ENCODE measurements at regions not wholly inside any gene's neighbourhood (a gene's known extent, or its start where the extent isn't known, plus 50 kb on each side); places are given as distances from the start of the nearest gene placed in this dataset.
"Not testable (repeated sequence)": the region's sequence is repeated elsewhere in the genome, so short reads cannot be mapped to it uniquely, and the experiment has no call there.

GRCh38 chr11:112518371-112518770 is 257.7 kb upstream of the PLET1 start:
- FAIRE-seq, result no peak

GRCh38 chr11:112519751-112520150 is 259.1 kb upstream of the PLET1 start:
- FAIRE-seq, result no peak

GRCh38 chr11:112520354-112520753 is 259.7 kb upstream of the PLET1 start:
- no peak for FAIRE-seq

DNA sequence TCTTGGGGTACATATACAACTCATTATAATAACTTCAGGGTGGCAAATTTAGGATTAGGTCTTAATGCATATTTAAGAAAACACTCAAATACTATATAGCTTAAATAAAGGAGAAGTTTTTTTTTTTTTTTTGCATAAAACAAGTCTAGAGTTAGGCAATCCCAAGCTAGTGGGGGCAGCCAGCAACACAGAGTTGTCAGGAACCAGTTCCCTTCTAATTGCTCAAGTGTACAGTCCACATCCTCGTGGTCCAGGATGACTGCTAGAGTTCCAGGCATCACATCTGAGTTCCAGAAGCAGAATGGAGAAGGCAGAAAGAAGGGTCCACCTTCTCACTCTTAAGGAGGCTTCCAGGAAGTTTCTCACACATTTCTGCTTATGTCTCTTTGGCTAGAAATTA is 261.9 kb upstream of the PLET1 start:
- no peak for FAIRE-seq

GRCh38 chr11:112523031-112523430 is 262.4 kb upstream of the PLET1 start:
- no peak for FAIRE-seq

DNA sequence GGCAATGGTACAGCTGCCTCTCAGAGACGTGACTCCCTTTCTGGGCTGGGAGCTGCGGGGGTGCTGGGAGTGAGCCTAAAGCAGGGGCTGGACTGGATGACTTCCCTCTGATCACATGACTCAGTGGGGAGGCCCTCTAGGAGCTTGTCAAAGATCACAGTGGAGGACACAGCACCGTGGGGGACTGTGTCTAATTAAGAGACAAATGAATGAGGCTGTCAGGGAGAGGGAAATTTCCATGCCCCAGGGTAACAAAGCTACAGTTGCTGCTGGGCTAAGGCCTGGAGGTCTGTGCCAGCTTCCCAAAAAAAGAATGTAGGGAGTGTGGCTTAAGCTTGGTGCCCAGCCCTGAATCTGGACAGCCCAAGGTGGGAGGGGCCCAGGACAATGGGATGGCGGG is 262.8 kb upstream of the PLET1 start:
- no peak for FAIRE-seq

DNA sequence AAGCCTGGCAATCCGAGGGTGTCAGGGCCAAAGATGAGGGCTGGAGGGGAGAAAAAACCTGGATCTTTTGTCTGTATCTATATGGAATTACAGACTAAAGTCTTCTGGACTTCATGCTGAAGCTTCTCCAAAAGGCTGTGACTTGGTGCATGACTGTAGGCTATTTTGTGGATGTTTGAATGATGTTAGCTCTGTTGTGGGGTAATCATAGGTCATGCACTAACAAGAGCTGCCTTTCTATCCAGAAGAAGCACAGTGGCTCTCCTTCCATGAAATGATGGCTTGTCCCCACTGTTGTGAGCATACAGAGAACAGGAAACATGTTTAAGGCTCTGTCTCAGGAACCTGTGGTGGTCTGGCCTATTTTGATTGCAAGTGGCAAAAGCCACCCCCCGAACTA is 263.3 kb upstream of the PLET1 start:
- no peak for FAIRE-seq

DNA sequence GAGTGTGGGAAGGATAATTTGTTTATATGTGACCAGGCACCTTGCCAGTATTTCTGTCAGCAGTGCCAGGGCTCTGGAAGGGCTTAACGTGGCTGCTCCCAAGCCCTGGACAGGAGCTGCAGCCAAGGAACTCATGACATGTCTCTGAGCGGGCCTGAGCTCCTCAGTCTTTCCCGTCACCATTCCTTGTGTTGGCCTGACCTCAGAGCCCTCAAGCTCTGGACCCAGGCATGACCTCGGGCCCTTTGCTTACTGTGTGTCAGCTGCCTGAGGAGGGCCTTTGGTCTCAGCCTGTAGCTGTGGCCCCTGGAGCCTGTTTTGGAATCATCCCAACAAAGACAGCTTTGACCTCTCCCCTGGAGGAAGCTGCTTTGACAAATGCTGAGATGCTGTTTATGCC is 264.1 kb upstream of the PLET1 start:
- FAIRE-seq, result no peak

GRCh38 chr11:112525270-112525669 is 264.6 kb upstream of the PLET1 start:
- FAIRE-seq, result no peak

DNA sequence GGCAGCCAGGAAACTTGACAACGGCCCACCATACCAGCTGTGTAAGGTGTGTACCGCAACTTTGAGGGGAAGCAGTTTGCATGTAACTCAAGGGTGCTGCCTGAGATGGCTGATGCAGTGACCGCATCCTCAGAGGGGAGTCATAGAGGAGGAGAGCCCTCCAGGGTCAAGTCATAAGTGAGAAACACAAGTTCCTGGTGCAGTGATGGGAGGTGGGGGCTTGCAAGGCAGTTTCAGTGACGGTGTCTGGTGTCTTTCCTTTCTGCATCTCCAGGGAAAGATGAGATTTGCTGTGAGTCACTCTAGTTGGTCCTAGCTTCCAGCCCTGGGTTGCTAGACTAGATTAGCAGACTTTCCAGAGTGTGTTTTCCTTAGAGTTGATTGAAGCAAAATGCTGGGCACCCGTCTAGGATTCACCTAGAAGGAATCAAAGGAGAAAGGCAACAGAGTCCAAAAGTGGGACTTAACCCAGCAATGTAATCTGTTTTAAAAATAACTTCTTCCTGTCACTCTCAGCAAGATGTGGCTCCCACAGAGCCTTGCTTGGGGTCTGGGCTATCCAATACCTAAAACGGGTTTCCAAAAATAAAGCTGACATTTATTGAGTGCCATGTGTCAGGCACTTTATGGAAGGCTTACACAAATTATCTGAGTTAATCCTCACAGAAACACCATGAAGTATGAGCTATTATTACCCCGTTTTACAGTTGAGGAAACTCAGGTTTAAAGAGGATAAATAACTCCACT is 265.4 kb upstream of the PLET1 start:
- no peak for FAIRE-seq

- FAIRE-seq, result no peak
Measured at GRCh38 chr11:112526699-112527416, 266.2 kb upstream of the PLET1 start.

DNA sequence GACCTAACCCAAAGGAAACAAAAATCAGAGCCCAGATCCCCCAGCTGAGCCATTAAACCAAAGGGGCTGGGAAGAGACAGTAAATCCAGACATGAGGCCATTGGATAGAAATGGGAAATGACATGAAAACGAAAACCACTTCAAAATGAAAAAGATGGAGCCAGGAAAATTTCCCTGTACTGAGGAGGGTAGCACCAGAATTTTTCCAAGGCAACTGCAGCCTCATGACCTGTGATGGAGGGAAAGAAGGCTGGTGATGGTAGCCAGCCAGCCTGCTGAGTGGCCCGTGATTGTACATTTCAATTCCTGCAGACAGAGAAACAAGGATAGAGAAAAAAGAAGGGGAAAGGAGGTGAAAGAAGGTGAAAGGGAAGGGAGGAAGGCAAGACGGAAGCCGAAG is 268.4 kb upstream of the PLET1 start:
- FAIRE-seq, result no peak

DNA sequence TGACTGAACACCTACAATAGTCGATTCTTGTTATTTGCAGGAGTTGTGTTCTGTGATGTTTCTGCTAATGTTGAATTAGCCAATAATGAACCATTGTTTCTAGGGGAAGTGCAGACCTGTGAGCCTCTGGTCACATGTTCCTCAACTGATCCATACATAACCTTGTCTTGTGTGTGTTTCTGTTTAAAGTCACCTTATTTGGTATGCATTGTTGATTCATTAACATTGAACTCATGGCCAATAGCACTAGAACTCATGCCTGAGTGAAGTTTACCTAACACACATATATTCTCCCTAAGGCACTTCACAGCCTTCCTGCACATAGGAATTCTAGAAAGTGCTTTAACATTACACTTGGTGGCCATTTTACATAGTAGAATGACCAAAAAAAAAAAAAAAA is 271.8 kb upstream of the PLET1 start:
- FAIRE-seq, result no peak

DNA sequence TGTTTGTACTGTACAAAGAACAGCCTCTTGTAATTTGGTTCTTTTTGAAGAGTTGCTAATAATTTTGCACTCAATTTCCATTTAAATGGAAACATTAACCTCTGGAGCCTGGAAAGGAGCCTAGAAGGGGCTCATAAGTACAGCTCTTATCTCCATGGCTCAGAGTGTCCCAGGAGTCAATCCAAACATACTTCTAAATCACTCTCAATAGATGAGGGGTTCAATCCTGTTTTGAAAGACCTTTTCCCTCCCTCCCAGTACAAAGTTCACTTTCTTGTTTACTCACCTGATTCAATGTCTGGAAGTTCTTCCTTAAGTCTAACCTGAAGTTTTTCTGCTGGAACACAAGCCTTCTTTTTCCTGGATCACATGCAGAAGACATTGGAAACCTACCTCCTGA is 273.0 kb upstream of the PLET1 start:
- no peak for FAIRE-seq

DNA sequence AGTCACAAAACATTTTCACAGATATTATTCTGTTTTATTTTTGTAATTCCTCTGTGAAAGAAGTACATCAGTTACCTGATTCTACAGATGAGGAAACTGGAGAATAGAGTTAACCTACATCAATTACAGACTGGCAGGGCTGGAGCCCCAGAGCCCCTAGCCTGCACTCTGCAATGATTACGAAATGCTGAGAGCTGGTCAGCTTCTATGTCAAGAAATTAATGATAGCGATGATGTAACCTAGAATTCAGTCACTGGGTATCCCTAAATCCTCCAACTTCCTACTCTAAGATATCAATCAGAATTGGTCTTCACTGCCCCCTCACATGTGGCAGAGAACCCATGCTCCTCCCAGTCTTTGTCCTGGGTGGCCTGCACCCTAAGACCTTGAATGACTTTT is 273.5 kb upstream of the PLET1 start:
- FAIRE-seq, result no peak

DNA sequence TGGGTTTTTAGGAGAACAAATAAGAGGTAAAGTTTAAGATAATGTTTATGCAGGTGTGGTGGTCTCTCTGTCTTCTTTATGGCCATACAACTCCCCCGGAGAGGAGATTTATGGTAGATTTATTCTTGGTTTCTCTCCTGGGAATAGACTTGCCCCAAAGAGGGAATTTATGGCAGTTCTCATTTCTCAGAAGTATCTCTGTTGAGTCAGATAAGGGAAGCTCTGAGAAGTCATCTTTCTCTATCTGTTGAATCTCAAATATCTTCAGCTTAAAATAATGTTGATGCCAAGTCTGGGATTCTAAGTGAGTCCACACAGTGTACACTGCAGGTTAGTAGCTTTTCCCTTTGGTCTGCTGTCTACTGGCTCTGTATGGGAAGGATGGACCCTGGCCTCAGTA is 276.4 kb upstream of the PLET1 start:
- FAIRE-seq, result no peak

GRCh38 chr11:112537846-112538330 is 277.2 kb upstream of the PLET1 start:
- no peak for FAIRE-seq

GRCh38 chr11:112538534-112539280 is 278.0 kb upstream of the PLET1 start:
- FAIRE-seq, result no peak

GRCh38 chr11:112539281-112539555 is 278.6 kb upstream of the PLET1 start:
- not testable (repeated sequence) for FAIRE-seq

DNA sequence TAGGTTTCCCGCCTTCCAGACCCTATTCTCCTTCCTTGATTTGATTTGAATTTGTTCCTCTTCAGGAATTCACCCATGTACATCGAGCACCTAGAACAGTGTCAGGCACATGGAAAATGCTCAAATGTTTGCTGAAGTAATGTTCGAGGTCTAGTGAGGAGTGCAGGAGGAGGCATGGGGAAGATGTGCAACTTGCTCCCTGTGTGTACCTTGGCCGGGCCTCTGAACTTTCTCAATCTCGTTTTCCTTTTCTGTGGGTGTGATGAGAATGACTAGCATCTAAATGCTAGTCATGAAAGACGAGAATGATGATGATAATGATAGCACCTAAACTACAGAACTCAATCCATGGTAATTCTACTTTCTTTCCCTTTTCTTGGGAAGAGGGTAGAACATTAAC is 279.1 kb upstream of the PLET1 start:
- FAIRE-seq, result no peak

DNA sequence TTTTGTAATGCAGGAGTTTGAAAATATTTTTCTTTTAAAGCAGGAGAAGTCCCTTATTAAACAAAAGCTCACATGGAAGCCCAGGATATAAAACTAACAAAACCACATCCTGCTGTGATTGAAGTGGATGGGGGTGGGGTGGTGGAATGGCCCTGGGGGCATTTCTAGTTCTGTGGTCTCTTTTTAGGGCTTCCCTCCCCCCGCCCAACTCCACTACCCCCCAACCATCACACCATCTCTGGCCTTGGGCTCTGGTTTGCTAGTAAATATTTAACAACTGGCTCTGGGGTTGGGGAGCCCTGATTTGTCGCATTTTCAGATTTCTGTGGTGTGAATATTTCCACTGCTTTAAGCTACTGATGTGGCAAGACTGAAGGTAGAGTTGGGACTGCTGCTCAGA is 279.6 kb upstream of the PLET1 start:
- no peak for FAIRE-seq

GRCh38 chr11:112541140-112542046 is 280.7 kb upstream of the PLET1 start:
- no peak for FAIRE-seq

- FAIRE-seq, result no peak
Measured at GRCh38 chr11:112542479-112542878, 281.8 kb upstream of the PLET1 start.

All from endometrium (tissue), 2 donors.